ENCODE measurements at regions not wholly inside any gene's neighbourhood (a gene's known extent, or its start where the extent isn't known, plus 50 kb on each side); places are given as distances from the start of the nearest gene placed in this dataset.
A peak's percentile ranks its signal among the peaks of the same experiment; 100 is the strongest.

GRCh38 chr17:34517406-34517805 is 62.0 kb upstream of the TMEM132E start:
- Histone ChIP-seq H3K27me3 (peaks cover 33% of the 10 kb centered on the region), H3K9me3 (no peaks in the 10 kb centered on the region), H3K27ac (no peak overlapping the region), H3K4me1 (no peaks in the 10 kb centered on the region), H3K4me3 (no peak overlapping the region), H3K36me3 (no peaks in the 10 kb centered on the region)
- no peak for DNase-seq
- no peak for ATAC-seq
- intact Hi-C loops (cut with DNase I), result no loop called here
- TF ChIP-seq CTCF (IDR thresholded peaks at IDR 0.05), result no peak

GRCh38 chr17:34511931-34512330 is 67.5 kb upstream of the TMEM132E start:
- no peak for DNase-seq
- intact Hi-C loops (cut with DNase I), result no loop called here
- Histone ChIP-seq H3K4me1 (no peaks in the 10 kb centered on the region), H3K27me3 (peaks cover 34% of the 10 kb centered on the region), H3K27ac (no peak overlapping the region), H3K9me3 (no peaks in the 10 kb centered on the region), H3K36me3 (no peaks in the 10 kb centered on the region), H3K4me3 (no peak overlapping the region)
- ATAC-seq, result no peak
- no peak for TF ChIP-seq CTCF (IDR thresholded peaks at IDR 0.05)

- H3K4me3 ChIP-seq, result no peak overlapping the region
- peaks cover 40% of the 10 kb centered on the region for H3K27me3 ChIP-seq
- no peaks in the 10 kb centered on the region for H3K4me1 ChIP-seq
- H3K27ac ChIP-seq, result no peak overlapping the region
- intact Hi-C loops (cut with DNase I), result no loop called here
- ATAC-seq (no peak), DNase-seq (no peak)
- no peak for TF ChIP-seq CTCF (IDR thresholded peaks at IDR 0.05)
- no peaks in the 10 kb centered on the region for H3K9me3 ChIP-seq
- no peaks in the 10 kb centered on the region for H3K36me3 ChIP-seq
Observed at GRCh38 chr17:34511265-34511664, 68.1 kb upstream of the TMEM132E start.

GRCh38 chr17:34504814-34505484 is 74.4 kb upstream of the TMEM132E start:
- ATAC-seq, result no peak
- H3K27ac ChIP-seq, result no peak overlapping the region
- no peaks in the 10 kb centered on the region for H3K4me1 ChIP-seq
- DNase-seq, result no peak
- H3K27me3 ChIP-seq, result peaks cover 20% of the 10 kb centered on the region
- no peaks in the 10 kb centered on the region for H3K9me3 ChIP-seq
- no peak overlapping the region for H3K4me3 ChIP-seq
- no peaks in the 10 kb centered on the region for H3K36me3 ChIP-seq
- intact Hi-C loops (cut with DNase I), result no loop called here
- TF ChIP-seq CTCF (IDR thresholded peaks at IDR 0.05), result no peak

- no peak overlapping the region for H3K4me3 ChIP-seq
- H3K27me3 ChIP-seq, result peaks cover 21% of the 10 kb centered on the region
- no peak overlapping the region for H3K27ac ChIP-seq
- intact Hi-C loops (cut with DNase I), result no loop called here
- H3K4me1 ChIP-seq, result no peaks in the 10 kb centered on the region
- ATAC-seq, result peak; percentile 90
- no peaks in the 10 kb centered on the region for H3K9me3 ChIP-seq
- no peaks in the 10 kb centered on the region for H3K36me3 ChIP-seq
- TF ChIP-seq CTCF (IDR thresholded peaks at IDR 0.05), result no peak
- peak; percentile 72 for DNase-seq
Observed at GRCh38 chr17:34503528-34504195, 75.7 kb upstream of the TMEM132E start.

Measured in upper lobe of right lung (tissue), 1 donor.